Progenitor cell of endocrine pancreas (in vitro differentiated cells): ENCODE measurements at regions not wholly inside any gene's neighbourhood (a gene's known extent, or its start where the extent isn't known, plus 50 kb on each side); places are given as distances from the start of the nearest gene placed in this dataset.

Source experiments
- DNase-seq: peaks from one replicate; pipeline ENCODE4 v3.0.0; 2021; ENCODE audit warnings: low spot score; ENCODE audit not compliant: unreplicated experiment
- H3K27ac Mint-ChIP-seq: 2 replicates; pipeline ENCODE4 v1.8.0; 2021; ENCODE audit warnings: mild to moderate bottlenecking, moderate library complexity, mixed read lengths
- H3K27me3 Mint-ChIP-seq: 2 replicates; pipeline ENCODE4 v1.8.0; 2021; ENCODE audit warnings: mixed read lengths
- H3K36me3 Mint-ChIP-seq: 2 replicates; pipeline ENCODE4 v1.8.0; 2022; ENCODE audit warnings: mixed read lengths; ENCODE audit not compliant: insufficient read depth
- H3K4me1 Mint-ChIP-seq: 2 replicates; pipeline ENCODE4 v1.8.0; 2021; ENCODE audit warnings: low read depth, mixed read lengths
- H3K4me3 Mint-ChIP-seq: 2 replicates; pipeline ENCODE4 v1.8.0; 2021; ENCODE audit warnings: low read depth, mild to moderate bottlenecking, moderate library complexity, mixed read lengths
- H3K9me3 Mint-ChIP-seq: 2 replicates; pipeline ENCODE4 v1.8.0; 2021; ENCODE audit warnings: low read depth, mixed read lengths
- TF ChIP-seq, protein P1 (sequence below): fragments of 200-600 bp; sonication (generic); IDR thresholded peaks from one replicate; pipeline ENCODE4 v1.5.0; 2021; ENCODE audit warnings: antibody characterized with exemption, mild to moderate bottlenecking; ENCODE audit not compliant: unreplicated experiment

DNA sequence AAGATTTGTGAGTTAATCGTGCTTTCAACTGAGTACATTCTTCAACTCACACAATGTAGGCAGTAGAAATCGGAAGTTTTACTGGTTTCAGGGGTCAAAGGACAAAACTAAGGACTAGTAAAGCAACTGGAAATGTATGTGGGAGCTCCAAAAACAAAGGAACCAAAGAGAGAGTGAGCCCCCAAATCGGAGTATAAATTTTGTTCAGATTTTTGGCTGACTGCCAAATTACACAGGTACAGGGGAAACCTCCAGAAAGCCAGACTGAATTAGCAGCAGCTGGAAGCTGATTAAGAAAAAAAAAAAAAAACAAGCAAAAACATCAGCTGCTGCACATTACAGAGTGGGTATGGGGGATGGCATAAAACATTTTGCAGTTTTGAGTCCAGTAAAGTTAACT, 75.2 kb upstream of the GNAZ start:
- peaks cover 6% of the 10 kb centered on the region for H3K27me3 Mint-ChIP-seq

DNA sequence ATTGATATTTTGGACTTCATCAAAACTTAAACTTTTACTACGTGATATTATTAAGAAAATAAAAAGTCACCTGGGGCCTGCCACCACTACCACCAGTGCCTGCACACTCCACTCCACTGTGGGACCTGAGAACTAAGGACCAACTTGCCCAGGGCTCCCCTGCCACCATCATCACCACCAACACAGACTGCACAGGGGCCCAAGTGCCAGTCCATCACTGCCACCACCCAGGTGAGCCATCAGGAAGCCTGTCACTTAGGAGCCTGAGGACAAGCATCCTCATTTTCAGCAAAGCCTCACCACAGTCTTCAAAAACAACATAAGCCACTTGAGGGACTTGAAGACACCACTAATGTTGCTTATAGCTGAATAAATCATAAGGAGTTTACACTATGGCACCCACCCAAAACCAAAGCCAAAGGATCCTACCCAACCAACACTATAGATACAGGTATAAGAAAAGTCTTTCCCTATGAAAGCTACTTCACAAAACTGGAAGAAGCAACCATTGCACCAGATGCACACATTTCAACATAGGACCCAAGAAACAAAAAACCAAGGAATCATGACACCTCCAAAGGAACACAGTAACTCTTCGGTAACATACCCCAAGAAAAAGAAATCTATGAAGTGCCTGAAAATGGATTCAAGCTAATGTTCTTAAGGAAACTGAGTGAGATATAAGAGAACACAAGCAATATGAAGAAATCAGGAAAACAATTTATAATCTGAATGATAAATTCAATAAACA, 73.6 kb upstream of the GNAZ start:
- Mint-ChIP-seq H3K4me3 (no peak overlapping the region), H3K4me1 (peaks cover 1% of the 10 kb centered on the region), H3K36me3 (peaks cover 3% of the 10 kb centered on the region), H3K27me3 (peaks cover 12% of the 10 kb centered on the region), H3K27ac (no peak overlapping the region), H3K9me3 (peaks cover 33% of the 10 kb centered on the region)
- DNase-seq = no peak
- TF ChIP-seq, protein P1, sequence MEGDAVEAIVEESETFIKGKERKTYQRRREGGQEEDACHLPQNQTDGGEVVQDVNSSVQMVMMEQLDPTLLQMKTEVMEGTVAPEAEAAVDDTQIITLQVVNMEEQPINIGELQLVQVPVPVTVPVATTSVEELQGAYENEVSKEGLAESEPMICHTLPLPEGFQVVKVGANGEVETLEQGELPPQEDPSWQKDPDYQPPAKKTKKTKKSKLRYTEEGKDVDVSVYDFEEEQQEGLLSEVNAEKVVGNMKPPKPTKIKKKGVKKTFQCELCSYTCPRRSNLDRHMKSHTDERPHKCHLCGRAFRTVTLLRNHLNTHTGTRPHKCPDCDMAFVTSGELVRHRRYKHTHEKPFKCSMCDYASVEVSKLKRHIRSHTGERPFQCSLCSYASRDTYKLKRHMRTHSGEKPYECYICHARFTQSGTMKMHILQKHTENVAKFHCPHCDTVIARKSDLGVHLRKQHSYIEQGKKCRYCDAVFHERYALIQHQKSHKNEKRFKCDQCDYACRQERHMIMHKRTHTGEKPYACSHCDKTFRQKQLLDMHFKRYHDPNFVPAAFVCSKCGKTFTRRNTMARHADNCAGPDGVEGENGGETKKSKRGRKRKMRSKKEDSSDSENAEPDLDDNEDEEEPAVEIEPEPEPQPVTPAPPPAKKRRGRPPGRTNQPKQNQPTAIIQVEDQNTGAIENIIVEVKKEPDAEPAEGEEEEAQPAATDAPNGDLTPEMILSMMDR = no peak

More for the DNA sequence above, 75.2 kb upstream of the GNAZ start:
- peaks cover 1% of the 10 kb centered on the region for H3K4me1 Mint-ChIP-seq
- DNase-seq = no peak
- H3K4me3 Mint-ChIP-seq = no peak overlapping the region
- no peak overlapping the region for H3K27ac Mint-ChIP-seq
- TF ChIP-seq, protein P1 = no peak
- peaks cover 3% of the 10 kb centered on the region for H3K36me3 Mint-ChIP-seq
- H3K9me3 Mint-ChIP-seq = peaks cover 25% of the 10 kb centered on the region

DNA sequence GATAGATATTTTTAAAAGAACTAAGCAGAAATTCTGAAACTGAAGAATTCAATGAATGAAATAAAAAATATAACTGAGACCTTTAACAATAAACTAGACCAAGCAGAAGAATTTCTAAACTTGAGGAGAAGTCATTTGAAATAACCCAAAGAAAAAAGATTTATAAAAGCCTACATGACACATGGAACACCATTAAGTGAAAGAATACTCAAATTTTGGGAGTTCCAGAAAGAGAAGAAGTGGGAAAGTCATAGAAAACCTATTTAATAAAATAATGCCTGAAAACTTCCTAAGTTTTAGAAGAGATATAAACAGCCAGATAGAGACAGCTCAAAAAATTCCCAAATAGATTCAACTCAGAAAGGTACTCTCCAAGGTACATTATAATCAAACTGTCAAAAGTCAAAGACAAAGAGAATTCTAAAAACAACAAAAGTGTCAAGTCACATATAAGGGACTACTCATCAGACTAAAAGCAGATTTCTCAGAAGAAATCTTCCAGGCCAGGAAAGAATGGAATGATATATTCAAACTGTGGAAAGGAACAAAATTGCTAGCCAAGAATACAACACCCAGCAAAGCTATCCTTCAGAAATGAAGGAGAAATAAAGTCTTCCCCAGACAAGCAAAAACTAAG, 72.9 kb upstream of the GNAZ start:
- TF ChIP-seq, protein P1 = no peak
- peaks cover 1% of the 10 kb centered on the region for H3K4me1 Mint-ChIP-seq
- DNase-seq = no peak
- H3K9me3 Mint-ChIP-seq = peaks cover 33% of the 10 kb centered on the region
- H3K27me3 Mint-ChIP-seq = peaks cover 12% of the 10 kb centered on the region
- H3K27ac Mint-ChIP-seq = no peak overlapping the region
- peaks cover 3% of the 10 kb centered on the region for H3K36me3 Mint-ChIP-seq
- H3K4me3 Mint-ChIP-seq = no peak overlapping the region

DNA sequence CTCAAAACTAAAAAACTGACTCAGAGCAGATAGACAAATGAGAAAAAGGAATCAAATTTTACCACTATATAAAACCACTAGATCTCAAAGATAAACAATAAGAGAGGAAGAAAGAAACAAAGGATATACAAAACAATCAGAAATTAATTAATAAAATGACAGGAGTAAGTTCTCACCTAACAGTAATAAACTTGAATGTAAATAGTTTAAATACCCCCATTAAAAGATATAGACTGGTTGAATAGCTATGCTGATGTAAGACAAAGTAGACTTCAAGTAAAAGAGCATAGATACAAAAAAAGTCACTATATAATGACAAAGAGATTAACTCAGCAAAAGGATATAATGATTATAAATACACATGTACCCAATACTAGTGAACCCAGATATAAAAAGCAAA, 72.3 kb upstream of the GNAZ start:
- H3K27me3 Mint-ChIP-seq = peaks cover 12% of the 10 kb centered on the region
- peaks cover 33% of the 10 kb centered on the region for H3K9me3 Mint-ChIP-seq
- peaks cover 1% of the 10 kb centered on the region for H3K4me1 Mint-ChIP-seq
- no peak for DNase-seq
- TF ChIP-seq, protein P1 = no peak
- no peak overlapping the region for H3K4me3 Mint-ChIP-seq
- H3K36me3 Mint-ChIP-seq = peaks cover 3% of the 10 kb centered on the region
- H3K27ac Mint-ChIP-seq = no peak overlapping the region

DNA sequence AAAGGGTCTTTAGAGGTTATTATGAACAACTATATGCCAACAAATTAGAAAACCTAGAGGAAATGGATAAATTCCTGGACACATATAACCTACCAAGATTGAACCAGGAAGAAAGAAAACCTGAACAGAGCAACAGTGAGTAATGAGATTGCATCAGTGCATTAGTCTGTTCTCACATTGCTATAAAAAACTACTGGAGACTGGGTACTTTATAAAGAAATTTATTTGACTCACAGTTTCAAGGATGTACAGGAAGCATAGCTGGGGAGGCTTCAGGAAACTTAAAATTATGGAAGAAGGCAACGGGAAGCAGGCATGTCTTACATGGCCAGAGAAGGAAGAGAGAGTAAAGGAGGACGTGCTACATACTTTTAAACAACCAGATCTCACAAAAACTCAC, 70.8 kb upstream of the GNAZ start:
- H3K27me3 Mint-ChIP-seq = peaks cover 9% of the 10 kb centered on the region
- H3K36me3 Mint-ChIP-seq = peaks cover 3% of the 10 kb centered on the region
- H3K4me1 Mint-ChIP-seq = peaks cover 1% of the 10 kb centered on the region
- TF ChIP-seq, protein P1 = no peak
- DNase-seq = no peak
- no peak overlapping the region for H3K27ac Mint-ChIP-seq
- no peak overlapping the region for H3K4me3 Mint-ChIP-seq
- peaks cover 33% of the 10 kb centered on the region for H3K9me3 Mint-ChIP-seq
